Calu3 (cell line): ENCODE measurements at regions not wholly inside any gene's neighbourhood (a gene's known extent, or its start where the extent isn't known, plus 50 kb on each side); places are given as distances from the start of the nearest gene placed in this dataset.

Source experiments
- BruUV-seq: library from RNA; stranded (reverse); fragments of 400-500 nt; replicated peaks from 2 replicates; lab custom pipeline; 2021; lab: Mats Ljungman, UMichigan
- CTCF ChIA-PET: fragments of 300-600 bp; sonication (Branson Sonifier 250); formaldehyde crosslinking; loops from one replicate; lab custom pipeline; 2022; ENCODE audit warnings: antibody characterized with exemption; lab: Charles Lee
- DNase-seq: peaks from one replicate; pipeline ENCODE4 v3.0.0; 2022
- H3K27ac Mint-ChIP-seq: one replicate; pipeline ENCODE4 v1.8.0; 2022; ENCODE audit warnings: mixed read lengths; ENCODE audit not compliant: unreplicated experiment
- H3K27me3 Mint-ChIP-seq: one replicate; pipeline ENCODE4 v1.8.0; 2022; ENCODE audit warnings: mixed read lengths; ENCODE audit not compliant: unreplicated experiment
- H3K36me3 Mint-ChIP-seq: one replicate; pipeline ENCODE4 v1.8.0; 2022; ENCODE audit warnings: mild to moderate bottlenecking, moderate library complexity, mixed read lengths; ENCODE audit not compliant: insufficient read depth, unreplicated experiment
- H3K4me1 Mint-ChIP-seq: one replicate; pipeline ENCODE4 v1.8.0; 2022; ENCODE audit warnings: mild to moderate bottlenecking, low read depth, mixed read lengths; ENCODE audit not compliant: unreplicated experiment
- H3K4me3 Mint-ChIP-seq: one replicate; pipeline ENCODE4 v1.8.0; 2022; ENCODE audit warnings: mild to moderate bottlenecking, low read depth, moderate library complexity, mixed read lengths; ENCODE audit not compliant: unreplicated experiment
- H3K9me3 Mint-ChIP-seq: one replicate; pipeline ENCODE4 v1.8.0; 2022; ENCODE audit warnings: low read depth, mixed read lengths; ENCODE audit not compliant: unreplicated experiment
- intact Hi-C: fragments of 100-400 bp; cut with micrococcal nuclease; formaldehyde crosslinking; loops from one replicate; pipeline ENCODE4 v1.10.0; 2022; ENCODE audit not compliant: unreplicated experiment
- TF ChIP-seq, protein P1 (sequence below): fragments of 200-600 bp; IDR thresholded peaks from one replicate; pipeline ENCODE4 v1.8.0; 2022; ENCODE audit warnings: antibody characterized with exemption; ENCODE audit not compliant: unreplicated experiment

DNA sequence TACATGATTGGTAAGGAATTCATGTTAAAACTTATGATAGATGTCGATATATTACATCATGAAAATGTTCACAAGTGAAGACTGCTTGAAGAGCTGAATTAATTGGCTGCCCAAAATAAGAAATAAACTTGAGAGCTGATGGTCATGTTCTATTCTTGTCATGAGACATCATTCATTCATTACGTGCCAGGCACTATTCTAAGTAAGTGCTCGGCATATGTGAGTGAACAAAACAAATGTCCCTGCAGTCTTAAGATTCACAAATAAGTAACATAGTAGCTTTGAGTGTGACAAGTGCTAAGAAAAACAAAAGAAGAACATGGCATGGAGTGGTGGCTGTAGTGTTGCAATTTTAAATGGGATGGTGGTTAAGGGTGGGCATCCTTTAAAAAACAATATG lies 329.3 kb downstream of the SUCLA2 start:
- Mint-ChIP-seq H3K27me3 (no peaks in the 10 kb centered on the region), H3K27ac (no peak overlapping the region), H3K36me3 (no peaks in the 10 kb centered on the region), H3K9me3 (no peaks in the 10 kb centered on the region), H3K4me3 (no peak overlapping the region), H3K4me1 (peaks cover 27% of the 10 kb centered on the region)
- no peak for DNase-seq
- TF ChIP-seq, protein P1, sequence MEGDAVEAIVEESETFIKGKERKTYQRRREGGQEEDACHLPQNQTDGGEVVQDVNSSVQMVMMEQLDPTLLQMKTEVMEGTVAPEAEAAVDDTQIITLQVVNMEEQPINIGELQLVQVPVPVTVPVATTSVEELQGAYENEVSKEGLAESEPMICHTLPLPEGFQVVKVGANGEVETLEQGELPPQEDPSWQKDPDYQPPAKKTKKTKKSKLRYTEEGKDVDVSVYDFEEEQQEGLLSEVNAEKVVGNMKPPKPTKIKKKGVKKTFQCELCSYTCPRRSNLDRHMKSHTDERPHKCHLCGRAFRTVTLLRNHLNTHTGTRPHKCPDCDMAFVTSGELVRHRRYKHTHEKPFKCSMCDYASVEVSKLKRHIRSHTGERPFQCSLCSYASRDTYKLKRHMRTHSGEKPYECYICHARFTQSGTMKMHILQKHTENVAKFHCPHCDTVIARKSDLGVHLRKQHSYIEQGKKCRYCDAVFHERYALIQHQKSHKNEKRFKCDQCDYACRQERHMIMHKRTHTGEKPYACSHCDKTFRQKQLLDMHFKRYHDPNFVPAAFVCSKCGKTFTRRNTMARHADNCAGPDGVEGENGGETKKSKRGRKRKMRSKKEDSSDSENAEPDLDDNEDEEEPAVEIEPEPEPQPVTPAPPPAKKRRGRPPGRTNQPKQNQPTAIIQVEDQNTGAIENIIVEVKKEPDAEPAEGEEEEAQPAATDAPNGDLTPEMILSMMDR: no peak
- CTCF ChIA-PET: no interaction called here
- intact Hi-C loops: no loop called here
- no TSS peak for BruUV-seq

DNA sequence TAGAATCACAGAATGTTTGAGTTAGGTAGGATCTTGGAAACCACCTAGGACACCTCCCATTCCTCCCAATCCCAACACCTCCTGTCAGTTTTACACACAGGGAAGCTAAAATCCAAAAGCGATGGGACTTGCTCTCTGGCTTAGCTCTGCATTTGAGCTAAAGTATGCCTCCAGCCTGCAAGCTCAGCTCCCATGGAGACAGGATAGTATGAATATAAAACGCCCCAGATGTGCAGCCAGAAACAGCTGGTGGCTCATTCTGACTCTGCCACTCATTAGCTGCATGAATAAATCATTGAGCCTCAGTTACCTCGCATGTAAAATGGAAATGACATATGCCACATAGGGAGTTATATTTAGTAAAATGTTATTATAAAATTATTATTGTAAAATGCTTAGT lies 336.0 kb downstream of the SUCLA2 start:
- no peaks in the 10 kb centered on the region for H3K27me3 Mint-ChIP-seq
- H3K9me3 Mint-ChIP-seq: no peaks in the 10 kb centered on the region
- CTCF ChIA-PET: no interaction called here
- BruUV-seq: no TSS peak
- H3K4me1 Mint-ChIP-seq: no peaks in the 10 kb centered on the region
- no peak overlapping the region for H3K4me3 Mint-ChIP-seq
- TF ChIP-seq, protein P1: no peak
- no peak overlapping the region for H3K27ac Mint-ChIP-seq
- H3K36me3 Mint-ChIP-seq: no peaks in the 10 kb centered on the region
- intact Hi-C loops: no loop called here
- DNase-seq: no peak

DNA sequence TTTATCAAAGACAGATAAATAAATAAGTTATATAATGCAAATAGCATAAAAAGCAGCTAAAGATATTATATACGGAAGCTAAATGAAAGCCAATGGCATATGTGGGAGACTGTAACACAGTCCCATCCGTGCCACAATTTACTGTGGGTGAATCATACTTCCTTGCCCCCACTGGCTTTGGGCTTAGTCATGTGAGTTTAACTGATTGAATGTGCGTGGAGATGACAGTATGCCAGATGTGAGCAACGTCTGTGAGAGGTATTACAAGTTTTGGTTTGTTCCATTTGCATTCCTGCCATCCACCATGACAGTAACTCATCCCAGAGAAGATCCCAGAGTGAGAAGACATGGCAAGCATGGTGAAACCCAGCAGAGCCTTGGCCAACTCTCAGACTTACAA lies 340.0 kb downstream of the SUCLA2 start:
- H3K4me3 Mint-ChIP-seq: no peak overlapping the region
- CTCF ChIA-PET: interaction anchor here (0.6 kb wide), 1 partner anchor 375 kb away, joined by 3 read pairs; no protein-coding TSS in a partner anchor
- DNase-seq: no peak

DNA sequence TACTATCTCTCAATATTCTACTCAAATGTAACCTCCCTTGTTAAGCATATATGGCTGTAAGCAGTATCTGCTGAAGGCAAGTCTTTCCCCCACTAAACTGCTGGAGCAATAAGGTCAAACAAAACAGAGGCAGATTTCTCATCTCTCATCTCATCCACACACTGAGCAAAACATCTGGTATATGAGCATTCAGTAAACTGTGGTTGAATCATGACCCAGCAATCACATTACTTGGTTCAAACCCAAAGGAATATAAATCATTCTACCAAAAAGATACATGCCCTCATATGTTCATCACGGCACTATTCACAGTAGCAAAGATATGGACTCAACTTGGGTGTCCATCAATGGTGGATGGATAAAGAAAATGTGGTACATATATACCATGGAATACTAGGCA lies 344.4 kb downstream of the SUCLA2 start:
- intact Hi-C loops: no loop called here
- Mint-ChIP-seq H3K27ac (no peak overlapping the region), H3K9me3 (peaks cover 3% of the 10 kb centered on the region), H3K4me1 (peaks cover 11% of the 10 kb centered on the region), H3K36me3 (no peaks in the 10 kb centered on the region), H3K27me3 (no peaks in the 10 kb centered on the region), H3K4me3 (no peak overlapping the region)
- no peak for DNase-seq
- no TSS peak for BruUV-seq
- TF ChIP-seq, protein P1: no peak
- CTCF ChIA-PET: no interaction called here

More for the DNA sequence above, 340.0 kb downstream of the SUCLA2 start:
- Mint-ChIP-seq H3K4me1 (peaks cover 11% of the 10 kb centered on the region), H3K36me3 (no peaks in the 10 kb centered on the region), H3K27me3 (no peaks in the 10 kb centered on the region), H3K27ac (no peak overlapping the region), H3K9me3 (peaks cover 3% of the 10 kb centered on the region)
- intact Hi-C loops: no loop called here
- TF ChIP-seq, protein P1: no peak
- BruUV-seq: no TSS peak
